K562 (cell line): ENCODE measurements at regions not wholly inside any gene's neighbourhood (a gene's known extent, or its start where the extent isn't known, plus 50 kb on each side); places are given as distances from the start of the nearest gene placed in this dataset.

Source experiments
- ATAC-seq: fragments of 200-7000 bp; cut with Tn5 transposase; 3 replicates; pipeline ENCODE4 v1.9.1; 2020; ENCODE audit warnings: moderate library complexity
- BruUV-seq: library from RNA; stranded (reverse); fragments of 400-500 nt; replicated peaks from 2 replicates; lab custom pipeline; 2021; lab: Mats Ljungman, UMichigan
- CTCF ChIA-PET: fragments of 300-600 bp; formaldehyde crosslinking; extraction: SDS; loops from one replicate; lab custom pipeline; 2021; ENCODE audit warnings: low intra/inter-chr PET ratio; lab: Yijun Ruan, JAX
- POLR2A ChIA-PET: fragments of 300-600, 350-650 bp; sonication (Branson Sonifier 250); formaldehyde crosslinking; extraction: SDS; loops from one replicate; lab custom pipeline; 2021; ENCODE audit warnings: antibody characterized with exemption, inconsistent platforms; lab: Yijun Ruan, JAX
- DNase-seq, 4 experiments: peaks; one replicate each; pipeline versions ENCODE4 v3.0.0 to v3.0.0-alpha.2; 2011 to 2018; ENCODE audit warnings: low spot score in 3 of 4, mixed read lengths in 3 of 4; ENCODE audit errors: extremely low read depth in 1 of 4
- FAIRE-seq: peaks from 2 replicates; lab custom pipeline; 2011; peaks lifted over from hg19 to GRCh38; lab: Jason Lieb, UNC
- H2AFZ ChIP-seq: 2 replicates; pipeline ENCODE4 v1.6.0; 2011; ENCODE audit warnings: low read depth, low read length, control low read depth, inconsistent platforms
- H3K27ac ChIP-seq: fragments of 200-600 bp; 3 replicates; pipeline ENCODE4 v1.8.0; 2011; ENCODE audit warnings: low read depth, mild to moderate bottlenecking, control low read depth, inconsistent platforms, low read length, moderate library complexity, mixed read lengths; ENCODE audit errors: extremely low read depth
- H3K27me3 ChIP-seq, 2 experiments: fragments of 300-600 bp in 1 of 2; 2 replicates in 1 of 2; 3 replicates in 1 of 2; pipeline versions ENCODE4 v1.6.0 to v1.8.0; 2011; ENCODE audit warnings: inconsistent platforms in 2 of 2, low read length in 2 of 2, mild to moderate bottlenecking in 1 of 2, mixed read lengths in 1 of 2, moderate library complexity in 1 of 2; ENCODE audit not compliant: control insufficient read depth in 2 of 2, insufficient read depth in 2 of 2
- H3K36me3 ChIP-seq: fragments of 300-600 bp; 3 replicates; pipeline ENCODE4 v1.8.0; 2011; ENCODE audit warnings: mild to moderate bottlenecking, low read length, inconsistent platforms; ENCODE audit not compliant: control insufficient read depth, insufficient read depth
- H3K4me1 ChIP-seq, 2 experiments: fragments of 200-600 bp in 1 of 2; replicated peaks in 1 of 2; 2 replicates in 1 of 2; 3 replicates in 1 of 2; pipeline versions ENCODE4 v1.5.1 to v1.8.0; 2011; ENCODE audit warnings: inconsistent platforms in 2 of 2, low read length in 2 of 2, mild to moderate bottlenecking in 1 of 2, mixed read lengths in 1 of 2, moderate library complexity in 1 of 2; ENCODE audit not compliant: control insufficient read depth in 2 of 2, insufficient read depth in 2 of 2
- H3K4me2 ChIP-seq: 2 replicates; pipeline ENCODE4 v1.6.1; 2011; ENCODE audit warnings: low read length, control low read depth, inconsistent platforms, mixed read lengths; ENCODE audit not compliant: insufficient read depth
- H3K4me3 ChIP-seq: fragments of 200-600 bp; sonication (generic), shearing (Covaris generic); 2 replicates; pipeline ENCODE4 v1.5.1; 2016; ENCODE audit warnings: control low read depth, inconsistent platforms
- H3K79me2 ChIP-seq: fragments of 200-600 bp; 3 replicates; pipeline ENCODE4 v1.8.0; 2011; ENCODE audit warnings: low read length, inconsistent platforms; ENCODE audit not compliant: control insufficient read depth, insufficient read depth
- H3K9ac ChIP-seq, 2 experiments: 2 replicates each; pipeline versions ENCODE4 v1.6.0 to v1.6.1; 2011; ENCODE audit warnings: low read depth in 2 of 2, low read length in 2 of 2, control low read depth in 1 of 2, inconsistent platforms in 1 of 2, mild to moderate bottlenecking in 1 of 2, mixed read lengths in 1 of 2; ENCODE audit not compliant: insufficient read depth in 1 of 2
- H3K9me1 ChIP-seq: one replicate; pipeline ENCODE4 v1.6.0; 2011; ENCODE audit warnings: inconsistent platforms, mild to moderate bottlenecking, low read length, moderate library complexity; ENCODE audit not compliant: control insufficient read depth, insufficient read depth
- H3K9me3 ChIP-seq: replicated peaks from 2 replicates; pipeline ENCODE4 v1.5.1; 2011; ENCODE audit warnings: low read depth, low read length, inconsistent platforms; ENCODE audit not compliant: control insufficient read depth, insufficient read depth
- H4K20me1 ChIP-seq: replicated peaks from 2 replicates; pipeline ENCODE4 v1.6.1; 2011; ENCODE audit warnings: low read length, inconsistent platforms, mixed read lengths; ENCODE audit not compliant: control insufficient read depth, insufficient read depth
- HOMEZ ChIP-seq: fragments of 250-450 bp; sonication (Bioruptor Pico); IDR thresholded peaks from 2 replicates; pipeline ENCODE4 v1.4.0; 2020; ENCODE audit warnings: mild to moderate bottlenecking, moderate library complexity
- JUNB ChIP-seq: fragments of 450-650 bp; formaldehyde crosslinking; conservative IDR thresholded peaks from 2 replicates; pipeline ENCODE4 v1.4.0; 2020; ENCODE audit warnings: mild to moderate bottlenecking
- MEIS2 ChIP-seq: fragments of 450-650 bp; IDR thresholded peaks from 2 replicates; pipeline ENCODE4 v1.6.1; 2014; ENCODE audit warnings: mild to moderate bottlenecking; ENCODE audit not compliant: partially characterized antibody
- MTF1 ChIP-seq: fragments of 250-450 bp; sonication (Bioruptor Pico); IDR thresholded peaks from 2 replicates; pipeline ENCODE4 v1.9.0; 2021; ENCODE audit warnings: moderate library complexity, mild to moderate bottlenecking, inconsistent platforms, borderline replicate concordance
- MXI1 ChIP-seq: IDR thresholded peaks from 2 replicates; pipeline ENCODE4 v1.6.1; 2011; ENCODE audit warnings: low read depth, mild to moderate bottlenecking, improper control_type of control experiment, low read length
- WGBS: fragments of 100-300 bp; shearing (Covaris generic); methylation state at CpG from one replicate; pipeline ENCODE4 v1.1.6; 2016; ENCODE audit warnings: low coverage, mixed read lengths; ENCODE audit not compliant: insufficient coverage; ENCODE audit errors: missing lambda C conversion rate; 5-methylcytosine and 5-hydroxymethylcytosine counted together
- in situ Hi-C: fragments of 300-500 bp; cut with MboI; formaldehyde crosslinking; loops from 4 replicates; pipeline ENCODE4 v1.15.0; 2018; ENCODE audit warnings: inconsistent platforms, mixed read lengths
- intact Hi-C: fragments of 100-400 bp; cut with micrococcal nuclease; formaldehyde crosslinking; loops from 2 replicates; pipeline ENCODE4 v1.14.2; 2022

DNA sequence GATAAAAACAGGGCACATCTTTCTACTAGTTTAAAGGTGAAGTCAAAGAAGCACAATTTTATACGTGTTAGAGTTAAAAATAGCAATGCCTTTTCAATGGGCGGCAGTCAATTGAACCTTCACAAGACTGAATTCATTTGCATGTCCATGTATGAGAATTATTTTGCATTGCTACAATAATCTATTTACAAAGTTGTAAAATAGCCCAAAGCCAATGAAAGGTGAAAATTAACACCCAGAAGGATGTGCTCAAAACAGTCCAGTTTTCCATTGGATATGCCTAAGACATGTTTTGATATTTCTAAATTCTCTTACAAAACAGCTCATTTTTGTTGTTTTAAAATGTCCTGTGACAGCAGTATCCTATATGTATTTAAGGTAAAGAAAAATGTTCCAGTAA is 425.1 kb upstream of the SYT4 start:
- CTCF ChIA-PET = no interaction called here
- H3K4me2 ChIP-seq = no peak overlapping the region
- H3K36me3 ChIP-seq = no peaks in the 10 kb centered on the region
- H2AFZ ChIP-seq = no peak overlapping the region
- BruUV-seq = no TSS peak
- intact Hi-C loops (no loop called here), in situ Hi-C loops (no loop called here)
- no peaks in the 10 kb centered on the region for H3K27me3 ChIP-seq
- no peak for ATAC-seq
- TF ChIP-seq MTF1 = no peak
- H3K79me2 ChIP-seq = no peaks in the 10 kb centered on the region
- POLR2A ChIA-PET = no interaction called here
- H3K9me1 ChIP-seq = no peaks in the 10 kb centered on the region
- H3K9me3 ChIP-seq = no peaks in the 10 kb centered on the region
- H3K4me3 ChIP-seq = no peak overlapping the region
- H3K27ac ChIP-seq = no peak overlapping the region
- 0% methylated on average over 2 of the region's 2 CpGs for WGBS
- DNase-seq = no peak
- no peak for FAIRE-seq
- H4K20me1 ChIP-seq = no peaks in the 10 kb centered on the region
- no peak overlapping the region for H3K9ac ChIP-seq
- no peaks in the 10 kb centered on the region for H3K4me1 ChIP-seq

DNA sequence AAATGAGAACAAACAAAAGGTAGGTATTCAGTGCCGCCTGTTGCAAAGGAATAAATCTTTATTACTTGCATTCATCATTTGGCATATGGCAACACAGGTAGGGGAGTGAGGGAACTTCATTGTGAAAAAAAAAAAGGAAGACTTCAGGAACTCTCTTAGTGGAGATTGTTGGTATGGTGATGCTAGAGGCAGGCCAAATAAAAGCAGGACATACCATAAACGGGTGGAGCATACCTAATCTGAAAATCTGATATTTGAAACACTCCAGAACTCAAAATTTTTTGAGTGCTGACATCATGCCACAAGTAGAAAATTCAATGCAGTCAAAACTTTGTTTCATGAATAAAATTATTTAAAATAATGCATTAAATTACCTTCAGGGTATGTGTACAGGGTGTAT is 425.8 kb upstream of the SYT4 start:
- 0% methylated on average over 2 of the region's 2 CpGs for WGBS

More for the DNA sequence above, 425.8 kb upstream of the SYT4 start:
- Histone ChIP-seq H3K4me2 (no peak overlapping the region), H3K9ac (no peak overlapping the region), H3K9me1 (no peaks in the 10 kb centered on the region), H4K20me1 (no peaks in the 10 kb centered on the region), H3K27me3 (no peaks in the 10 kb centered on the region), H3K9me3 (no peaks in the 10 kb centered on the region), H3K4me3 (no peak overlapping the region), H3K79me2 (no peaks in the 10 kb centered on the region), H3K4me1 (no peaks in the 10 kb centered on the region), H2AFZ (no peak overlapping the region), H3K27ac (no peak overlapping the region), H3K36me3 (no peaks in the 10 kb centered on the region)
- POLR2A ChIA-PET = no interaction called here
- no peak for ATAC-seq
- no peak for TF ChIP-seq HOMEZ (CRISPR knock-in tag)
- no peak for TF ChIP-seq MXI1
- no peak for TF ChIP-seq JUNB (CRISPR knock-in tag)
- no peak for TF ChIP-seq MEIS2
- in situ Hi-C loops = no loop called here
- CTCF ChIA-PET = no interaction called here
- FAIRE-seq = no peak
- DNase-seq = no peak
- BruUV-seq = no TSS peak
- intact Hi-C loops = no loop called here
